ENCODE measurements at regions not wholly inside any gene's neighbourhood (a gene's known extent, or its start where the extent isn't known, plus 50 kb on each side); places are given as distances from the start of the nearest gene placed in this dataset.

- TF ChIP-seq CTCF (IDR thresholded peaks at IDR 0.05) = no peak
- TF ChIP-seq POLR2AphosphoS5 (IDR thresholded peaks at IDR 0.05) = no peak
- no peak for TF ChIP-seq POLR2A (IDR thresholded peaks at IDR 0.05)
- no peak for TF ChIP-seq EP300 (IDR thresholded peaks at IDR 0.05; ENCODE audit: low read depth)
- Histone ChIP-seq H3K9me3 (no peaks in the 10 kb centered on the region), H3K4me3 (no peak overlapping the region), H3K36me3 (no peaks in the 10 kb centered on the region), H3K4me1 (no peaks in the 10 kb centered on the region), H3K27me3 (no peaks in the 10 kb centered on the region), H3K27ac (no peak overlapping the region)
- in situ Hi-C loops (cut with MboI; ENCODE audit: low pct_ligation_motif_present in 1 of 4, low pct_unique_long_range_greater_than_20kb in 1 of 4, low sequenced_read_pairs in 3 of 4) (no loop called here), intact Hi-C loops (cut with DNase I; ENCODE audit: low total_unique reads) (no loop called here)
- WGBS, 2 donors (ENCODE audit: low coverage in 1 of 2) = 29 to 37% methylated on average over 1 of the region's 1 CpG
- no peak for DNase-seq
Measured at GRCh38 chr4:63296773-63297172, 1112.5 kb downstream of the TECRL start.

- 94% methylated on average over 4 of the region's 4 CpGs; no CpG with 5 or more reads in 1 of the 2 donors for WGBS, 2 donors (ENCODE audit: low coverage in 1 of 2)
- intact Hi-C loops (cut with DNase I; ENCODE audit: low total_unique reads) (no loop called here), in situ Hi-C loops (cut with MboI; ENCODE audit: low pct_ligation_motif_present in 1 of 4, low pct_unique_long_range_greater_than_20kb in 1 of 4, low sequenced_read_pairs in 3 of 4) (no loop called here)
- H3K36me3 ChIP-seq = no peaks in the 10 kb centered on the region
- no peak overlapping the region for H3K27ac ChIP-seq
- no peaks in the 10 kb centered on the region for H3K4me1 ChIP-seq
- no peak for TF ChIP-seq CTCF (IDR thresholded peaks at IDR 0.05)
- TF ChIP-seq EP300 (IDR thresholded peaks at IDR 0.05; ENCODE audit: low read depth) = no peak
- TF ChIP-seq POLR2A (IDR thresholded peaks at IDR 0.05) = no peak
- no peak for TF ChIP-seq POLR2AphosphoS5 (IDR thresholded peaks at IDR 0.05)
- no peak for DNase-seq
- H3K27me3 ChIP-seq = no peaks in the 10 kb centered on the region
- H3K4me3 ChIP-seq = no peak overlapping the region
- peaks cover 0 to 3% of the 10 kb centered on the region in 2 donors for H3K9me3 ChIP-seq
Measured at GRCh38 chr4:63275491-63275890, 1133.8 kb downstream of the TECRL start.

GRCh38 chr4:63269156-63269555, 1140.1 kb downstream of the TECRL start:
- 90 to 100% methylated on average over 1 of the region's 1 CpG for WGBS, 2 donors (ENCODE audit: low coverage in 1 of 2)
- in situ Hi-C loops (cut with MboI; ENCODE audit: low pct_ligation_motif_present in 1 of 4, low pct_unique_long_range_greater_than_20kb in 1 of 4, low sequenced_read_pairs in 3 of 4) (no loop called here), intact Hi-C loops (cut with DNase I; ENCODE audit: low total_unique reads) (no loop called here)
- Histone ChIP-seq H3K4me1 (no peaks in the 10 kb centered on the region), H3K27ac (no peak overlapping the region), H3K9me3 (no peaks in the 10 kb centered on the region), H3K27me3 (no peaks in the 10 kb centered on the region), H3K36me3 (no peaks in the 10 kb centered on the region), H3K4me3 (no peak overlapping the region)
- no peak for DNase-seq
- no peak for TF ChIP-seq EP300 (IDR thresholded peaks at IDR 0.05; ENCODE audit: low read depth)
- TF ChIP-seq CTCF (IDR thresholded peaks at IDR 0.05) = no peak
- TF ChIP-seq POLR2AphosphoS5 (IDR thresholded peaks at IDR 0.05) = no peak
- no peak for TF ChIP-seq POLR2A (IDR thresholded peaks at IDR 0.05)

- no peak for TF ChIP-seq CTCF (IDR thresholded peaks at IDR 0.05)
- no peak for TF ChIP-seq POLR2AphosphoS5 (IDR thresholded peaks at IDR 0.05)
- no peak for TF ChIP-seq EP300 (IDR thresholded peaks at IDR 0.05; ENCODE audit: low read depth)
- TF ChIP-seq POLR2A (IDR thresholded peaks at IDR 0.05) = no peak
- no peak for DNase-seq
- WGBS, 2 donors (ENCODE audit: low coverage in 1 of 2) = 44 to 67% methylated on average over 1 of the region's 1 CpG
Measured at GRCh38 chr4:63233671-63234070, 1175.6 kb downstream of the TECRL start.

More at GRCh38 chr4:63233671-63234070, 1175.6 kb downstream of the TECRL start:
- H3K4me1 ChIP-seq = no peaks in the 10 kb centered on the region
- in situ Hi-C loops (cut with MboI; ENCODE audit: low pct_ligation_motif_present in 1 of 4, low pct_unique_long_range_greater_than_20kb in 1 of 4, low sequenced_read_pairs in 3 of 4) (no loop called here), intact Hi-C loops (cut with DNase I; ENCODE audit: low total_unique reads) (no loop called here)
- H3K27ac ChIP-seq = no peak overlapping the region
- H3K36me3 ChIP-seq = no peaks in the 10 kb centered on the region
- H3K4me3 ChIP-seq = no peak overlapping the region
- H3K27me3 ChIP-seq = no peaks in the 10 kb centered on the region
- H3K9me3 ChIP-seq = no peaks in the 10 kb centered on the region
